ENCODE measurements at regions not wholly inside any gene's neighbourhood (a gene's known extent, or its start where the extent isn't known, plus 50 kb on each side); places are given as distances from the start of the nearest gene placed in this dataset.

GRCh38 chr3:116947148-116947547 lies 237.6 kb downstream of the TUSC7 start:
- Histone ChIP-seq H3K4me3 (ENCODE audit: low read depth in 1 of 2, low read length in 2 of 2) (no peak overlapping the region), H3K27ac (ENCODE audit: low read depth in 2 of 2, low read length in 1 of 2) (no peak overlapping the region), H3K27me3 (ENCODE audit: control insufficient read depth in 1 of 2, insufficient read depth in 2 of 2, low read length in 2 of 2) (no peaks in the 10 kb centered on the region), H3K9me3 (ENCODE audit: control insufficient read depth in 2 of 2, insufficient read depth in 1 of 2, low read depth in 1 of 2, low read length in 1 of 2) (no peaks in the 10 kb centered on the region), H3K36me3 (ENCODE audit: control insufficient read depth in 2 of 2, insufficient read depth in 2 of 2, low read length in 1 of 2) (no peaks in the 10 kb centered on the region), H3K4me1 (ENCODE audit: control insufficient read depth in 2 of 2, insufficient read depth in 2 of 2, low read length in 1 of 2) (no peaks in the 10 kb centered on the region)
- WGBS, 2 donors = 91 to 93% methylated on average over 3 of the region's 3 CpGs

- H3K9me3 ChIP-seq (ENCODE audit: control insufficient read depth in 2 of 2, insufficient read depth in 1 of 2, low read depth in 1 of 2, low read length in 1 of 2) = no peaks in the 10 kb centered on the region
- H3K27me3 ChIP-seq (ENCODE audit: control insufficient read depth in 1 of 2, insufficient read depth in 2 of 2, low read length in 2 of 2) = no peaks in the 10 kb centered on the region
- H3K4me3 ChIP-seq (ENCODE audit: low read depth in 1 of 2, low read length in 2 of 2) = no peak overlapping the region
- H3K27ac ChIP-seq (ENCODE audit: low read depth in 2 of 2, low read length in 1 of 2) = no peak overlapping the region
- 50 to 55% methylated on average over 3 of the region's 3 CpGs for WGBS, 2 donors
- no peaks in the 10 kb centered on the region for H3K36me3 ChIP-seq (ENCODE audit: control insufficient read depth in 2 of 2, insufficient read depth in 2 of 2, low read length in 1 of 2)
- no peaks in the 10 kb centered on the region for H3K4me1 ChIP-seq (ENCODE audit: control insufficient read depth in 2 of 2, insufficient read depth in 2 of 2, low read length in 1 of 2)
These were observed 238.2 kb downstream of the TUSC7 start for GRCh38 chr3:116947809-116948208.

- WGBS, 2 donors = 63 to 72% methylated on average over 7 of the region's 7 CpGs
- no peaks in the 10 kb centered on the region for H3K36me3 ChIP-seq (ENCODE audit: control insufficient read depth in 2 of 2, insufficient read depth in 2 of 2, low read length in 1 of 2)
These were observed 240.9 kb downstream of the TUSC7 start for GRCh38 chr3:116950301-116951055.

GRCh38 chr3:116951610-116952009 lies 242.0 kb downstream of the TUSC7 start:
- H3K36me3 ChIP-seq (ENCODE audit: control insufficient read depth in 2 of 2, insufficient read depth in 2 of 2, low read length in 1 of 2) = no peaks in the 10 kb centered on the region
- H3K9me3 ChIP-seq (ENCODE audit: control insufficient read depth in 2 of 2, insufficient read depth in 1 of 2, low read depth in 1 of 2, low read length in 1 of 2) = no peaks in the 10 kb centered on the region
- 47 to 50% methylated on average over 3 of the region's 3 CpGs for WGBS, 2 donors
- H3K27me3 ChIP-seq (ENCODE audit: control insufficient read depth in 1 of 2, insufficient read depth in 2 of 2, low read length in 2 of 2) = no peaks in the 10 kb centered on the region
- H3K27ac ChIP-seq (ENCODE audit: low read depth in 2 of 2, low read length in 1 of 2) = no peak overlapping the region
- H3K4me3 ChIP-seq (ENCODE audit: low read depth in 1 of 2, low read length in 2 of 2) = no peak overlapping the region
- H3K4me1 ChIP-seq (ENCODE audit: control insufficient read depth in 2 of 2, insufficient read depth in 2 of 2, low read length in 1 of 2) = no peaks in the 10 kb centered on the region

More at GRCh38 chr3:116950301-116951055, 240.9 kb downstream of the TUSC7 start:
- Histone ChIP-seq H3K27me3 (ENCODE audit: control insufficient read depth in 1 of 2, insufficient read depth in 2 of 2, low read length in 2 of 2) (no peaks in the 10 kb centered on the region), H3K4me1 (ENCODE audit: control insufficient read depth in 2 of 2, insufficient read depth in 2 of 2, low read length in 1 of 2) (no peaks in the 10 kb centered on the region), H3K27ac (ENCODE audit: low read depth in 2 of 2, low read length in 1 of 2) (no peak overlapping the region), H3K4me3 (ENCODE audit: low read depth in 1 of 2, low read length in 2 of 2) (no peak overlapping the region), H3K9me3 (ENCODE audit: control insufficient read depth in 2 of 2, insufficient read depth in 1 of 2, low read depth in 1 of 2, low read length in 1 of 2) (no peaks in the 10 kb centered on the region)

GRCh38 chr3:116958291-116958690 lies 248.7 kb downstream of the TUSC7 start:
- H3K4me1 ChIP-seq (ENCODE audit: control insufficient read depth in 2 of 2, insufficient read depth in 2 of 2, low read length in 1 of 2) = no peaks in the 10 kb centered on the region
- no peak overlapping the region for H3K27ac ChIP-seq (ENCODE audit: low read depth in 2 of 2, low read length in 1 of 2)
- WGBS, 2 donors = 51 to 53% methylated on average over 3 of the region's 3 CpGs
- H3K36me3 ChIP-seq (ENCODE audit: control insufficient read depth in 2 of 2, insufficient read depth in 2 of 2, low read length in 1 of 2) = no peaks in the 10 kb centered on the region
- no peaks in the 10 kb centered on the region for H3K27me3 ChIP-seq (ENCODE audit: control insufficient read depth in 1 of 2, insufficient read depth in 2 of 2, low read length in 2 of 2)
- H3K4me3 ChIP-seq (ENCODE audit: low read depth in 1 of 2, low read length in 2 of 2) = no peak overlapping the region
- no peaks in the 10 kb centered on the region for H3K9me3 ChIP-seq (ENCODE audit: control insufficient read depth in 2 of 2, insufficient read depth in 1 of 2, low read depth in 1 of 2, low read length in 1 of 2)

GRCh38 chr3:116961106-116961505 lies 251.5 kb downstream of the TUSC7 start:
- Histone ChIP-seq H3K4me3 (ENCODE audit: low read depth in 1 of 2, low read length in 2 of 2) (no peak overlapping the region), H3K27ac (ENCODE audit: low read depth in 2 of 2, low read length in 1 of 2) (no peak overlapping the region), H3K9me3 (ENCODE audit: control insufficient read depth in 2 of 2, insufficient read depth in 1 of 2, low read depth in 1 of 2, low read length in 1 of 2) (no peaks in the 10 kb centered on the region), H3K4me1 (ENCODE audit: control insufficient read depth in 2 of 2, insufficient read depth in 2 of 2, low read length in 1 of 2) (no peaks in the 10 kb centered on the region), H3K27me3 (ENCODE audit: control insufficient read depth in 1 of 2, insufficient read depth in 2 of 2, low read length in 2 of 2) (no peaks in the 10 kb centered on the region), H3K36me3 (ENCODE audit: control insufficient read depth in 2 of 2, insufficient read depth in 2 of 2, low read length in 1 of 2) (no peaks in the 10 kb centered on the region)
- 68 to 81% methylated on average over 4 of the region's 4 CpGs for WGBS, 2 donors

GRCh38 chr3:116963802-116964201 lies 254.2 kb downstream of the TUSC7 start:
- Histone ChIP-seq H3K4me3 (ENCODE audit: low read depth in 1 of 2, low read length in 2 of 2) (no peak overlapping the region), H3K27me3 (ENCODE audit: control insufficient read depth in 1 of 2, insufficient read depth in 2 of 2, low read length in 2 of 2) (no peaks in the 10 kb centered on the region), H3K36me3 (ENCODE audit: control insufficient read depth in 2 of 2, insufficient read depth in 2 of 2, low read length in 1 of 2) (no peaks in the 10 kb centered on the region), H3K9me3 (ENCODE audit: control insufficient read depth in 2 of 2, insufficient read depth in 1 of 2, low read depth in 1 of 2, low read length in 1 of 2) (no peaks in the 10 kb centered on the region), H3K27ac (ENCODE audit: low read depth in 2 of 2, low read length in 1 of 2) (no peak overlapping the region), H3K4me1 (ENCODE audit: control insufficient read depth in 2 of 2, insufficient read depth in 2 of 2, low read length in 1 of 2) (no peaks in the 10 kb centered on the region)
- 63 to 70% methylated on average over 3 of the region's 3 CpGs for WGBS, 2 donors

GRCh38 chr3:116966649-116967048 lies 257.1 kb downstream of the TUSC7 start:
- Histone ChIP-seq H3K27me3 (ENCODE audit: control insufficient read depth in 1 of 2, insufficient read depth in 2 of 2, low read length in 2 of 2) (no peaks in the 10 kb centered on the region), H3K4me3 (ENCODE audit: low read depth in 1 of 2, low read length in 2 of 2) (no peak overlapping the region), H3K36me3 (ENCODE audit: control insufficient read depth in 2 of 2, insufficient read depth in 2 of 2, low read length in 1 of 2) (no peaks in the 10 kb centered on the region), H3K4me1 (ENCODE audit: control insufficient read depth in 2 of 2, insufficient read depth in 2 of 2, low read length in 1 of 2) (no peaks in the 10 kb centered on the region), H3K9me3 (ENCODE audit: control insufficient read depth in 2 of 2, insufficient read depth in 1 of 2, low read depth in 1 of 2, low read length in 1 of 2) (no peaks in the 10 kb centered on the region), H3K27ac (ENCODE audit: low read depth in 2 of 2, low read length in 1 of 2) (no peak overlapping the region)
- WGBS, 2 donors = 33 to 48% methylated on average over 2 of the region's 2 CpGs

- 70 to 85% methylated on average over 6 of the region's 6 CpGs for WGBS, 2 donors
- no peaks in the 10 kb centered on the region for H3K4me1 ChIP-seq (ENCODE audit: control insufficient read depth in 2 of 2, insufficient read depth in 2 of 2, low read length in 1 of 2)
- no peaks in the 10 kb centered on the region for H3K36me3 ChIP-seq (ENCODE audit: control insufficient read depth in 2 of 2, insufficient read depth in 2 of 2, low read length in 1 of 2)
- no peak overlapping the region for H3K27ac ChIP-seq (ENCODE audit: low read depth in 2 of 2, low read length in 1 of 2)
- H3K4me3 ChIP-seq (ENCODE audit: low read depth in 1 of 2, low read length in 2 of 2) = no peak overlapping the region
- H3K9me3 ChIP-seq (ENCODE audit: control insufficient read depth in 2 of 2, insufficient read depth in 1 of 2, low read depth in 1 of 2, low read length in 1 of 2) = no peaks in the 10 kb centered on the region
- no peaks in the 10 kb centered on the region for H3K27me3 ChIP-seq (ENCODE audit: control insufficient read depth in 1 of 2, insufficient read depth in 2 of 2, low read length in 2 of 2)
These were observed 259.6 kb downstream of the TUSC7 start for GRCh38 chr3:116969135-116969534.

- H3K27me3 ChIP-seq (ENCODE audit: control insufficient read depth in 1 of 2, insufficient read depth in 2 of 2, low read length in 2 of 2) = no peaks in the 10 kb centered on the region
- H3K36me3 ChIP-seq (ENCODE audit: control insufficient read depth in 2 of 2, insufficient read depth in 2 of 2, low read length in 1 of 2) = no peaks in the 10 kb centered on the region
- no peaks in the 10 kb centered on the region for H3K9me3 ChIP-seq (ENCODE audit: control insufficient read depth in 2 of 2, insufficient read depth in 1 of 2, low read depth in 1 of 2, low read length in 1 of 2)
- no peaks in the 10 kb centered on the region for H3K4me1 ChIP-seq (ENCODE audit: control insufficient read depth in 2 of 2, insufficient read depth in 2 of 2, low read length in 1 of 2)
- WGBS, 2 donors = 92 to 96% methylated on average over 1 of the region's 1 CpG
- no peak overlapping the region for H3K4me3 ChIP-seq (ENCODE audit: low read depth in 1 of 2, low read length in 2 of 2)
- no peak overlapping the region for H3K27ac ChIP-seq (ENCODE audit: low read depth in 2 of 2, low read length in 1 of 2)
These were observed 260.1 kb downstream of the TUSC7 start for GRCh38 chr3:116969646-116970045.

Measured in esophagus (tissue), 2 donors.